IPS-18c (cell line): ENCODE measurements at regions not wholly inside any gene's neighbourhood (a gene's known extent, or its start where the extent isn't known, plus 50 kb on each side); places are given as distances from the start of the nearest gene placed in this dataset.
"Not testable (repeated sequence)": the region's sequence is repeated elsewhere in the genome, so short reads cannot be mapped to it uniquely, and the experiment has no call there.

Experiments
- H3K4me3 ChIP-seq: 2 replicates; pipeline ENCODE4 v1.7.0; 2013; ENCODE audit warnings: low read depth, mild to moderate bottlenecking, low read length, moderate library complexity; ENCODE audit not compliant: insufficient read depth
- H3K9me3 ChIP-seq: one replicate; pipeline ENCODE4 v1.6.1; 2013; ENCODE audit warnings: mild to moderate bottlenecking, low read length, moderate library complexity; ENCODE audit not compliant: control insufficient read depth, insufficient read depth

DNA sequence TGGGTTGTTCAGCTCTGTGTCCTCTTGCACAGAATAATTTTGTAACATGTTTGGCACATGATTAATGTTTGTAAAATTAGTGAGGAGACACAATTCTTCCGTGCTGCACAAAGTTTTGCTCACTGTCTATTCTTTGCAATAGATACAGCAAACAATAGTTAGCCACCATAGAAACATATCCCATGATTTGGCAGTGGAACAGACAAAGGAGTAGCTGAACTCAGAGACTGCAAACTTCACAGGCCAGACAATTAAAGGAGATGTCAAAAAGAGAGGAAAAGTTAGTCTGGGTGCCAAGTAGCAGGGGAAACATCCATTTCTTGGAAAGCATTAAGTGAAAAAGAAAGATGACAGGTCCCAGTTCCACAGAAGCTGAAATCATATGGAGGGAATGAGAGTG, 267.4 kb upstream of the NRXN1 start:
- H3K4me3 ChIP-seq, result no peak overlapping the region
- H3K9me3 ChIP-seq, result no peaks in the 10 kb centered on the region

DNA sequence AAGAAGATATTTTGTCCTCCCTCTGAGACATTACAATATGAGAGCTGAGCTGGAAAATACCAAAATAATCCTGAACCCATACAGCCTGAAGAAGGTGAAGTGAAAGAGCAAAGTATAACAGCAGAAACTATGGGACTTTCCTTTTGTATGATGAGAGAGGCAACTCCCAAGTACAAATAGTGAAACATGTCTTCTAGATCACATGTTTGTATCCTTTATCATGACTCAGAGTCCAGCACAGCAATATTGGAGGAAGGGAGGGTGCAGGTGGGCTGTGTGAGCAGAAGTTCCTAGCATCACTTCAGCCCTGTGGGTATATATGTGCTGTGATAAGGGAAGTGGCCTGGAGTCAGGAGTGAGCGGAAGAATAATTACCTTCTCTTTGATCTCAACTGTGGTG, 265.6 kb upstream of the NRXN1 start:
- Histone ChIP-seq H3K4me3 (no peak overlapping the region), H3K9me3 (no peaks in the 10 kb centered on the region)

DNA sequence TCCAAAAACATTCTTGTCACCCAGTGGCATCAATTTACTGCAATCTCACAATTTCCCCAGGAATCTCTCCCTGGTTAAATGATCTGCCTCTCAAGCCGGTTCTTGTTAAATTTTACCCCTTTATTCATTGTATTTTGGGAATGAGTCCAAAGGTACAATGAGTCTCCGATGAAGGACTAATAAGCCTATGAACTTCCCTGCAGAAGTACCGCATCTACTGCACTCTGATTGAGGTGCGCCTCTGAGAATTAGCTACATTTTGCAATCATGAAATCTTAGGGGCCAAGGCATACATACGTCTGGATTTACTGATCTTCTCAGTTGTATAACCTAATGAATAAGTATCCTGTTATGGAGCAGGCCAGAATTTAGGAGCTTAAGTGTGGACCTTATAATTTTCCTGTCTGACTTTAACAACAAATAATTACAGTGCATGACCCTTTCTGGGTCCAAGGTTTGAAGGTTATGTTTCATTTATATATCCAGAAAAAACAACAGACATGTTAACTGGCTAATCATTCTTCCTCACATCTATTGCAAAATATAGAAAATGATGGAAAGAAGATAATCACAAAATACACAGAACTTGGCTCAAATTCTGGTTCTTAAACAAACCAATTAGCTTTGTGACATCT, 261.8 kb upstream of the NRXN1 start:
- Histone ChIP-seq H3K4me3 (no peak overlapping the region), H3K9me3 (no peaks in the 10 kb centered on the region)

GRCh38 chr2:51291762-51292551, 260.0 kb upstream of the NRXN1 start:
- H3K4me3 ChIP-seq, result no peak overlapping the region
- H3K9me3 ChIP-seq, result no peaks in the 10 kb centered on the region

GRCh38 chr2:51290725-51291124, 258.8 kb upstream of the NRXN1 start:
- H3K4me3 ChIP-seq, result no peak overlapping the region
- no peaks in the 10 kb centered on the region for H3K9me3 ChIP-seq

DNA sequence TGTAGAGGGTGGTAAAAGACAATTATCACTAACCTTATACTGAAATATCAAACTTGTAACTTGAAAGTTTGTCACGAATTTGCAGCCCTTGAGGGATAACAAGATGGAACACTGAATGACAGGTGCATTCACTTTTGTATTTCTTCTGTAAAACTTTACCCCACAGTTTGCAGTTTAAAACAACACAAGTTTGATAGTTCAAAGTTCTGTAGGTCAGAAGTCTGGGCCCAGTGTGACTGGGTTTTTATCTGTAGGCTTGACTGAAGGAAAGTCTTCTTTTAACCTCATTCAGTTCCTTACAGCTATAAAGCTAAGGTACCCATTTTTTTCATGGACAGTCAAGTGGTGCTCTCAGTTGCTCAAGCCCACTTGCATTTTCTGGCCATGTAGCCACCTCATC, 257.1 kb upstream of the NRXN1 start:
- H3K4me3 ChIP-seq, result no peak overlapping the region
- no peaks in the 10 kb centered on the region for H3K9me3 ChIP-seq

DNA sequence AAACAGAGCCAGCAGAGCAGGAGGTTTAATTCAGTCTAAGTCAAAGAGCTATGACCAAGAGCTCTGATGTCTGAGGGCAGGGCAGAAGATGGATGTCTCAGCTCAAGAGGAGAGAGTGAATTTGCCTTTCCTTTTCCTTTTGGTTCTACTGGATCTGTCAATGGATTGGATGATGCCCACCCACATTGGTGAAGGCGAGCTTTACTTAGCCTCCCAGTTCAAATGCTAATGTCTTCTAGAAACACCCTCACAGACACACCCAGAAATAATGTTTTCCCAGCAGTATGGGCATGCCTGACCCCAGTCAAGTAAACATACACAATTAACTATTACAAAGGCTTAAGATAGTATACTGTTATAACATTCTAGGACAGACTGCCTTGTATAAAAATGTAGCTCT, 236.3 kb upstream of the NRXN1 start:
- Histone ChIP-seq H3K9me3 (no peaks in the 10 kb centered on the region), H3K4me3 (no peak overlapping the region)

- Histone ChIP-seq H3K4me3 (no peak overlapping the region), H3K9me3 (no peaks in the 10 kb centered on the region)
Observed at GRCh38 chr2:51265539-51265938, 233.6 kb upstream of the NRXN1 start.

DNA sequence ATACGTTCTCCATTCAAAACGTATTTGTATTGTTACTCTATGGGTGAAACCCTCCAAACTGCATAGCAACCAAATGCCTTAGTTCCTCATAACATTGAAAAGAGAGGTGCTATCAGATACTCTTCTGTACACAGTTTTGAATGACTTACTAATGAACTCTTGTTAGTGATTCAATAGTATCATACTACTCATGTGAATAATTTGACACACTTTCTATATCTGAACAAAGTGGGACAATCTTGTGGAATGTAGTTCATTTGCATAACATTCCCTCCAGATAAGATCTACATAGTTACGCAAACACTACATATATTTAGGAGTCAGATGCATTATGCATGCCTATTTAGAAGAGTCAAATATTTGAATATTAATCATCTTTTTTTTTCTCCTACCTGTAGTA, 232.0 kb upstream of the NRXN1 start:
- no peak overlapping the region for H3K4me3 ChIP-seq
- H3K9me3 ChIP-seq, result no peaks in the 10 kb centered on the region

DNA sequence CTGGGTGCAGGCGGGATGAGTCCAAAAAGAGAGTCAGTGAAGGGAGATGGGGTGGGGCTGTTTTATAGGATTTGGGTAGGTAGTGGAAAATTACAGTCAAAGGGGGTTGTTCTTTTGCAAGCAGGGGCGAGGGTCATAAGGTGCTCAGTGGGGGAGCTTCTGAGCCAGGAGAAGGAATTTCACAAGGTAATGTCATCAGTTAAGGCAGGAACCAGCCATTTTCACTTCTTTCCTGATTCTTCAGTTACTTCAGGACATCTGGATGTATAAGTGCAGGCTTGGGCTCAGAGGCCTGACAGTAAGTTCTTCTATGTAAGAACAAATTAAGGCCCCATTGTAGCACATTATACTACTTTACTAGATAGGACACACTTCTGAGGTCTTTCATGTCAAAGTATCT, 231.2 kb upstream of the NRXN1 start:
- H3K4me3 ChIP-seq, H3K9me3 ChIP-seq: not testable (repeated sequence)

DNA sequence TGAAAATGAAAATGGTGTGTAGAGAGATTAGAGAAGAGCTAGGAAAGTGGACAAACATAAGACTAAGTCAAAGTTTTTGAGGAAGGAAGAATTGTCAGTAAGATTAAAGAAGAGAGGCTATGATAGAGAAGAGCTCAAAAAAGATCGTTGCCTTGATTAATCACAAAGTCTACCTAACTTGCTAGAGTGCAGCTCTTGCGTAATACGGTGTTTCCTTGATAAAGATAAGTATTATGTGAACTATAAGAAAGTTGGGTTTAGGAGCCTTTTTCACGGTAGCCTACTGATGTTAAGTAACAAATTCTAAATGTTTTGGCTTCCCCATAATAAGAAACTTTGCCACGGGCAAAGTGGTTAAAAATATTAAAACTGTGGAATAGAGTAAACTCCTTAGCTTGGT, 226.4 kb upstream of the NRXN1 start:
- no peaks in the 10 kb centered on the region for H3K9me3 ChIP-seq
- no peak overlapping the region for H3K4me3 ChIP-seq

DNA sequence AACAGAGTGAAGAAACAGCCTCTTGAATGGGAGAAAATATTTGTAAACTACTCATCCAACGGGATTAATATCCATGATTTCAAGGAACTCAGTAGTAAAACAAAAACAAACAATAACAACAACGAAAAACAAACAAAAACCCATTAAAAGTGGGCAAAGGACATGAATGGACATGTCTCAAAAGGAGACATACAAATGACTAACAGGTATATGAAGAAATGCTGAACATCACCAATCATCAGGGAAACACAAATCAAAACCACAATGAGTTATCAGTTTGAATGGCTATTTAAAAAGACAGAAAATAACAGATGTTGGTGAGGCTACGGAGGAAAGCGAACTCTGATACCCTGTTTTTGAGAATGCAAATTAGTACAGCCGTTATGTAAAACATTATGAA, 224.8 kb upstream of the NRXN1 start:
- no peaks in the 10 kb centered on the region for H3K9me3 ChIP-seq
- H3K4me3 ChIP-seq, result no peak overlapping the region

DNA sequence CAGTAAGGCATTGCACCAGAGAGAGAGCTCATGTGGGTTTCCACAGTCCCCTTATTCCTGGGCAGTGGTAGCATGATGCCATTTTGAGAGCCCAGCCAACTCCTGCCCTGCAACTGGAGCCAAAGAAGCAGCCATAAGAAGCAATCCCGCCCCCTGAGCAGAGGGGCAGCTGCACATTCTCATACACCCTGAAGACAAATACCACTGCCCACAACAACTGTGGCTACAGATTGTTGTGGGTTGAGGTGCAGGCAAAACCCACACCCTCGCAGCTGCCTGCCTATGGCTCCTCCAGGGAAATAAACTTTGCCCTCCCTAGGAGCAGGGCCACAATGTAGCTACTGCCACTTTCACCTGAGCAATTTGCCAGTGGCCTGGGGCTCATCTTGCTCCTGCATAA, 219.4 kb upstream of the NRXN1 start:
- H3K9me3 ChIP-seq, result no peaks in the 10 kb centered on the region
- H3K4me3 ChIP-seq, result no peak overlapping the region

GRCh38 chr2:51247252-51247805, 215.4 kb upstream of the NRXN1 start:
- H3K4me3 ChIP-seq, result no peak overlapping the region
- no peaks in the 10 kb centered on the region for H3K9me3 ChIP-seq

GRCh38 chr2:51243892-51244535, 212.1 kb upstream of the NRXN1 start:
- Histone ChIP-seq H3K4me3 (no peak overlapping the region), H3K9me3 (no peaks in the 10 kb centered on the region)

DNA sequence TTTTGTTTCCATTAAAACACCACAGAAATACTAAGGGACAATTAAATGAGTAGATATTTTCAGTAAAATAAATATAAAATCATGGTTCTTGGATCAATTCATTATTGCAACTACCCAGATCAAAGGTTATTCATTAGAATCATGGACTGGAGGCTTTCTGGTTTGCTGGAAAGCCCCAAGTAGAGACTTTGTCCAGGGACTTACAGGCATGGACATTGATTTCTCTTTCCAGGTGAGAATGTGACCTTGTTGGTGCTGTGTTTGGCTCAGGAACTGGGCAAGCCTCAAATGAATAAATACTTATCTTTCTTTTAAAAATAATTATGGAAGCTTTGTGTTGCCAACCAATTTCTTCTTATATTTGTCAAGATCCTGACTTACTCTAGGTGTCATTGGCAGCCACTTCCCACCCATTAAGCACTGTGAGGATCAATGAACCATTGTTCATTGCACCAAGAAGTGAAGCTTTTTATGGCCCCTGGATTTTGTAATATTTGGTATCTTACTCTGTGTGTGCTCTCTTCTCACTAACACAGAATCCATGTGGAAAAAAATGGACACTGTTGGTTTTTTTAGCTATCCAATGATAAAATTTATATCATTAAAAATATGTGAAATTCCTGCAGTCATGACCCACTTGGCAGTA, 205.8 kb upstream of the NRXN1 start:
- H3K4me3 ChIP-seq, result no peak overlapping the region

DNA sequence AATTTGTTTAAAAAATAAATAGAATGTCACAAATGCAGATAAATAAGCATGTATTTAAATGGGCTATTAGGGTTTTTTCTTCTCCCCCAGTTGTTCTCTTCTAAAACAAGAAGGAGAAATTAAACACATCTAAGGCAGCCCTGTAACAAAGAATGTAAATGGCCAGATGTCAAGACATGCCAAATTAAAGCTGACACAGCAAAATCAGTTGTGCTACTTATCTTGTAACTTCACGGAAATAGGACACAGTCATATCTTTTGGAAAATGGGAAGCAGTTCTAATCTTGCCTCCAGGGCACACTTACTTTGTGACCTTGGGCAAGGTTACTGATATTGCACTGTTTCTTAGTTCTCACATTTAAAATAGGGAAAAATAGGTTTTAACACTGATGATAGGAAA, 200.1 kb upstream of the NRXN1 start:
- H3K4me3 ChIP-seq, result no peak overlapping the region
- H3K9me3 ChIP-seq, result no peaks in the 10 kb centered on the region

More for the DNA sequence above, 205.8 kb upstream of the NRXN1 start:
- no peaks in the 10 kb centered on the region for H3K9me3 ChIP-seq

DNA sequence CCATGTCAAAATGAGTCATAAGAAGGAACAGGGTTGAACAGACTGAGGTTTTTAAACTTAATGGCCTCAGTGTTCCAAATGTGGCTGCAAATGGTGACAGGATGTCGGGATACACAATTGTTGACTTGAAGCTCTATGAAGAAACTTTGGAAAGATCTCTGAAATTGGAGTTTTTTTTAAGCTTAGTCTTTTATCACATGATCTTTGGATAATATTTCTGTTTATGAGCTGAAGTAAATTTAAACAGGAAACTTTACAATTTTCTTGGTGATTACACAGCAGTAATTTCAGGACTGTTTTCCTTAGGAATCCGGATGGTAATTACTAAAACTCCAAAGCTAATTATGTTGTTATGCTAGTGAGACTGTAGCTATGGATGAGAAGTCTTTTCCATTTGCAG, 199.1 kb upstream of the NRXN1 start:
- H3K9me3 ChIP-seq, result no peaks in the 10 kb centered on the region
- H3K4me3 ChIP-seq, result no peak overlapping the region
